SK-N-SH (cell line): ENCODE measurements at regions not wholly inside any gene's neighbourhood (a gene's known extent, or its start where the extent isn't known, plus 50 kb on each side); places are given as distances from the start of the nearest gene placed in this dataset.

ENCODE experiments used
- CTCF ChIA-PET: fragments of 300-600, 350-600 bp; formaldehyde crosslinking; extraction: SDS; loops from one replicate; lab custom pipeline; 2021; lab: Yijun Ruan, JAX
- POLR2A ChIA-PET: fragments of 350-600 bp; sonication (Branson Sonifier 250); formaldehyde crosslinking; extraction: SDS; loops from one replicate; lab custom pipeline; 2020; ENCODE audit warnings: antibody characterized with exemption, inconsistent platforms; lab: Yijun Ruan, JAX
- DNase-seq: peaks from one replicate; pipeline ENCODE4 v3.0.0; 2012
- H2AFZ ChIP-seq: fragments of 200-600 bp; sonication (generic); 2 replicates; pipeline ENCODE4 v1.8.1; 2016; ENCODE audit warnings: antibody characterized with exemption, mild to moderate bottlenecking, low read depth
- H3F3A ChIP-seq: fragments of 200-600 bp; sonication (generic); replicated peaks from 2 replicates; pipeline ENCODE3; 2016; ENCODE audit warnings: antibody characterized with exemption, mild to moderate bottlenecking; ENCODE audit not compliant: insufficient read depth
- H3K27ac ChIP-seq, 2 experiments: fragments of 200-500 bp in 1 of 2; fragments of 200-600 bp in 1 of 2; sonication (Bioruptor generic) in 1 of 2; sonication (generic), shearing (Covaris generic) in 1 of 2; 2 replicates each; pipeline versions ENCODE4 v1.5.1 to v1.6.1; 2014 to 2016; ENCODE audit warnings: low read depth in 2 of 2, inconsistent platforms in 1 of 2, low read length in 1 of 2, mild to moderate bottlenecking in 1 of 2, mixed read lengths in 1 of 2
- H3K27me3 ChIP-seq: fragments of 200-600 bp; sonication (generic), shearing (Covaris generic); 2 replicates; pipeline ENCODE4 v1.6.1; 2016; ENCODE audit warnings: mixed run types; ENCODE audit not compliant: insufficient read depth
- H3K36me3 ChIP-seq, 2 experiments: fragments of 200-500 bp in 1 of 2; fragments of 200-600 bp in 1 of 2; sonication (Bioruptor generic) in 1 of 2; sonication (generic) in 1 of 2; replicated peaks in 1 of 2; 2 replicates each; pipeline versions ENCODE3 to v1.5.1; 2014 to 2016; ENCODE audit warnings: low read length in 1 of 2, mild to moderate bottlenecking in 1 of 2; ENCODE audit not compliant: insufficient read depth in 2 of 2, control insufficient read depth in 1 of 2
- H3K4me1 ChIP-seq, 2 experiments: fragments of 200-500 bp in 1 of 2; fragments of 200-600 bp in 1 of 2; sonication (Bioruptor generic) in 1 of 2; sonication (generic), shearing (Covaris generic) in 1 of 2; 2 replicates each; pipeline versions ENCODE4 v1.5.1 to v1.6.1; 2014 to 2016; ENCODE audit warnings: low read depth in 1 of 2, low read length in 1 of 2, mixed run types in 1 of 2; ENCODE audit not compliant: insufficient read depth in 2 of 2, control insufficient read depth in 1 of 2
- H3K4me2 ChIP-seq: fragments of 200-600 bp; sonication (generic), shearing (Covaris generic); 2 replicates; pipeline ENCODE4 v1.6.1; 2017; ENCODE audit warnings: mixed run types
- H3K4me3 ChIP-seq, 2 experiments: fragments of 200-500 bp in 1 of 2; fragments of 200-600 bp in 1 of 2; sonication (Bioruptor generic) in 1 of 2; sonication (generic), shearing (Covaris generic) in 1 of 2; 2 replicates each; pipeline versions ENCODE4 v1.5.1 to v1.8.1; 2014 to 2016; ENCODE audit warnings: low read depth in 2 of 2, inconsistent platforms in 1 of 2, low read length in 1 of 2, mild to moderate bottlenecking in 1 of 2, mixed read lengths in 1 of 2, moderate library complexity in 1 of 2
- H3K79me2 ChIP-seq: fragments of 200-600 bp; sonication (generic); 2 replicates; pipeline ENCODE4 v1.8.1; 2017; ENCODE audit warnings: mild to moderate bottlenecking; ENCODE audit not compliant: insufficient read depth
- H3K9ac ChIP-seq: fragments of 200-600 bp; sonication (generic); 2 replicates; pipeline ENCODE4 v1.6.1; 2017; ENCODE audit warnings: mixed run types
- H3K9me2 ChIP-seq: fragments of 200-600 bp; sonication (generic); 2 replicates; pipeline ENCODE4 v1.6.1; 2017; ENCODE audit warnings: mixed run types
- H3K9me3 ChIP-seq: fragments of 200-600 bp; sonication (generic); 2 replicates; pipeline ENCODE4 v1.6.1; 2017; ENCODE audit warnings: mixed run types, mild to moderate bottlenecking, moderate library complexity
- H4K20me1 ChIP-seq: fragments of 200-600 bp; sonication (generic); 2 replicates; pipeline ENCODE4 v1.6.1; 2017; ENCODE audit warnings: mild to moderate bottlenecking, mixed run types; ENCODE audit not compliant: insufficient read depth
- CHD2 ChIP-seq: fragments of 150-350 bp; IDR thresholded peaks from 2 replicates; pipeline ENCODE4 v1.6.1; 2018; ENCODE audit warnings: low read length; ENCODE audit not compliant: partially characterized antibody
- CTCF ChIP-seq: fragments of 200-600 bp; sonication (generic); IDR thresholded peaks from 2 replicates; pipeline ENCODE4 v1.6.1; 2017; ENCODE audit warnings: antibody characterized with exemption, mild to moderate bottlenecking, moderate library complexity
- ELF1 ChIP-seq: IDR thresholded peaks from 2 replicates; pipeline ENCODE4 v1.4.0; 2012
- EP300 ChIP-seq, 2 experiments: IDR thresholded peaks; 2 replicates each; pipeline versions ENCODE4 v1.4.0 to v1.6.1; 2012; ENCODE audit warnings: borderline replicate concordance in 1 of 2, low read depth in 1 of 2, low read length in 1 of 2
- EZH2phosphoT487 ChIP-seq: fragments of 200-600 bp; sonication (generic); IDR thresholded peaks from 2 replicates; pipeline ENCODE4 v1.6.1; 2017; ENCODE audit warnings: low read depth, mixed run types, mild to moderate bottlenecking, antibody characterized with exemption, moderate library complexity, borderline replicate concordance
- FOSL2 ChIP-seq: IDR thresholded peaks from 2 replicates; pipeline ENCODE4 v1.4.0; 2012; ENCODE audit warnings: low read depth, mild to moderate bottlenecking, moderate library complexity, borderline replicate concordance
- FOXJ3 ChIP-seq: sonication (generic); formaldehyde crosslinking; IDR thresholded peaks from 2 replicates; pipeline ENCODE4 v1.5.1; 2020; ENCODE audit warnings: mild to moderate bottlenecking, missing genetic modification reagents
- GATA2 ChIP-seq: sonication (generic); formaldehyde crosslinking; IDR thresholded peaks from 2 replicates; pipeline ENCODE4 v1.5.0; 2020; ENCODE audit warnings: mild to moderate bottlenecking, missing genetic modification reagents
- JUND ChIP-seq: IDR thresholded peaks from 2 replicates; pipeline ENCODE4 v1.4.0; 2012
- MEF2A ChIP-seq: IDR thresholded peaks from 2 replicates; pipeline ENCODE4 v1.4.0; 2012; ENCODE audit warnings: low read depth, borderline replicate concordance
- MXI1 ChIP-seq: IDR thresholded peaks from 2 replicates; pipeline ENCODE4 v1.6.1; 2012; ENCODE audit warnings: mild to moderate bottlenecking, low read depth, low read length, improper control_type of control experiment
- RAD21 ChIP-seq: IDR thresholded peaks from 2 replicates; pipeline ENCODE4 v1.6.1; 2012; ENCODE audit warnings: mild to moderate bottlenecking, low read length
- RXRA ChIP-seq: IDR thresholded peaks from 2 replicates; pipeline ENCODE4 v1.4.0; 2012; ENCODE audit warnings: low read depth, mild to moderate bottlenecking, borderline replicate concordance
- TCF12 ChIP-seq: IDR thresholded peaks from 2 replicates; pipeline ENCODE4 v1.4.0; 2012
- WGBS: methylation state at CpG from one replicate; pipeline ENCODE4 v1.1.6; 2017; ENCODE audit warnings: low lambda C conversion rate; 5-methylcytosine and 5-hydroxymethylcytosine counted together

- POLR2A ChIA-PET = no interaction called here
- H3K9me3 ChIP-seq = no peaks in the 10 kb centered on the region
- H3F3A ChIP-seq = no peaks in the 10 kb centered on the region
- 65% methylated on average over 16 of the region's 24 CpGs for WGBS
- H4K20me1 ChIP-seq = no peaks in the 10 kb centered on the region
- H3K4me2 ChIP-seq = no peak overlapping the region
- no peak overlapping the region for H3K27ac ChIP-seq
- no peaks in the 10 kb centered on the region for H3K4me1 ChIP-seq
- H3K9ac ChIP-seq = no peak overlapping the region
- no peak overlapping the region for H3K4me3 ChIP-seq
- H3K9me2 ChIP-seq = no peaks in the 10 kb centered on the region
- no peaks in the 10 kb centered on the region for H3K36me3 ChIP-seq
- no peak for DNase-seq
- peak; percentile 58; the same call in 1 of the 2 replicates for TF ChIP-seq FOSL2
- no peak for TF ChIP-seq RXRA
- peak; percentile 19 for TF ChIP-seq JUND
- H2AFZ ChIP-seq = no peak overlapping the region
- CTCF ChIA-PET = interaction anchor here (1.2 kb wide), 1 partner anchor 58 kb away, joined by 3 read pairs; no protein-coding TSS in a partner anchor
- H3K79me2 ChIP-seq = no peaks in the 10 kb centered on the region
- H3K27me3 ChIP-seq = peaks cover 9% of the 10 kb centered on the region; the same call in 1 of the 2 replicates
Measured at GRCh38 chr16:87145181-87146176, 171.7 kb downstream of the C16orf95 start.

GRCh38 chr16:87146676-87147075, 170.5 kb downstream of the C16orf95 start:
- Histone ChIP-seq H3K27me3 (peaks cover 9% of the 10 kb centered on the region; the same call in 1 of the 2 replicates), H3K4me1 (no peaks in the 10 kb centered on the region), H3K36me3 (no peaks in the 10 kb centered on the region), H3K4me2 (no peak overlapping the region), H3K27ac (no peak overlapping the region), H3K9me2 (no peaks in the 10 kb centered on the region), H3K79me2 (no peaks in the 10 kb centered on the region), H3K4me3 (no peak overlapping the region), H3K9me3 (no peaks in the 10 kb centered on the region), H2AFZ (no peak overlapping the region), H3K9ac (no peak overlapping the region), H3F3A (no peaks in the 10 kb centered on the region), H4K20me1 (no peaks in the 10 kb centered on the region)
- ChIA-PET POLR2A (no interaction called here), CTCF (no interaction called here)
- TF ChIP-seq MXI1 (no peak), ELF1 (no peak), EZH2phosphoT487 (no peak), EP300 (IDR thresholded peaks at IDR 0.05; ENCODE audit: borderline replicate concordance in 1 of 2, low read depth in 1 of 2, low read length in 1 of 2) (no peak), CHD2 (no peak), RXRA (no peak), FOXJ3 (CRISPR knock-in tag) (no peak), RAD21 (no peak)
- DNase-seq = no peak
- WGBS = 27% methylated on average over 4 of the region's 5 CpGs

GRCh38 chr16:87149051-87149450, 168.1 kb downstream of the C16orf95 start:
- TF ChIP-seq RXRA (no peak), TCF12 (no peak), MEF2A (no peak), CTCF (no peak), CHD2 (no peak), GATA2 (CRISPR knock-in tag) (no peak)
- no peak overlapping the region for H3K4me2 ChIP-seq
- 58% methylated on average over 1 of the region's 1 CpG for WGBS
- no peaks in the 10 kb centered on the region for H3K9me2 ChIP-seq
- H3K36me3 ChIP-seq = no peaks in the 10 kb centered on the region
- H2AFZ ChIP-seq = no peak overlapping the region
- no peaks in the 10 kb centered on the region for H4K20me1 ChIP-seq
- peaks cover 18% of the 10 kb centered on the region; the same call in 1 of the 2 replicates for H3K27me3 ChIP-seq
- no peaks in the 10 kb centered on the region for H3K79me2 ChIP-seq
- H3K4me1 ChIP-seq = no peaks in the 10 kb centered on the region
- DNase-seq = no peak
- H3K9ac ChIP-seq = no peak overlapping the region
- POLR2A ChIA-PET = no interaction called here
- CTCF ChIA-PET = no interaction called here
- no peak overlapping the region for H3K27ac ChIP-seq
- no peaks in the 10 kb centered on the region for H3K9me3 ChIP-seq
- H3K4me3 ChIP-seq = no peak overlapping the region
- no peaks in the 10 kb centered on the region for H3F3A ChIP-seq
